22Rv1 (cell line): ENCODE measurements at regions not wholly inside any gene's neighbourhood (a gene's known extent, or its start where the extent isn't known, plus 50 kb on each side); places are given as distances from the start of the nearest gene placed in this dataset.

Experiments used
- H3K27ac ChIP-seq: fragments of 450-650 bp; 2 replicates; pipeline ENCODE4 v1.5.1; 2017
- CTCF ChIP-seq: fragments of 450-650 bp; IDR thresholded peaks from 2 replicates; pipeline ENCODE4 v1.5.1; 2017; ENCODE audit warnings: mild to moderate bottlenecking
- ZFX ChIP-seq: fragments of 450-650 bp; IDR thresholded peaks from 2 replicates; pipeline ENCODE4 v1.6.1; 2017; ENCODE audit warnings: antibody characterized with exemption, borderline replicate concordance

GRCh38 chr1:199096591-199096990, 457.8 kb downstream of the PTPRC start:
- no peak for TF ChIP-seq ZFX
- no peak for TF ChIP-seq CTCF
- no peak overlapping the region for H3K27ac ChIP-seq

GRCh38 chr1:199098468-199098867, 459.6 kb downstream of the PTPRC start:
- TF ChIP-seq CTCF (no peak), ZFX (no peak)
- H3K27ac ChIP-seq = no peak overlapping the region

GRCh38 chr1:199101139-199101538, 462.3 kb downstream of the PTPRC start:
- H3K27ac ChIP-seq = no peak overlapping the region
- no peak for TF ChIP-seq CTCF

- no peak overlapping the region for H3K27ac ChIP-seq
- no peak for TF ChIP-seq ZFX
- TF ChIP-seq CTCF = no peak
Measured at GRCh38 chr1:199101635-199102034, 462.8 kb downstream of the PTPRC start.

- no peak overlapping the region for H3K27ac ChIP-seq
- TF ChIP-seq CTCF (no peak), ZFX (no peak)
Measured at GRCh38 chr1:199102239-199102638, 463.4 kb downstream of the PTPRC start.

- TF ChIP-seq ZFX (no peak), CTCF (no peak)
Measured at GRCh38 chr1:199109160-199109559, 470.3 kb downstream of the PTPRC start.

GRCh38 chr1:199112365-199112764, 473.5 kb downstream of the PTPRC start:
- no peak for TF ChIP-seq ZFX
- TF ChIP-seq CTCF = no peak

More at GRCh38 chr1:199109160-199109559, 470.3 kb downstream of the PTPRC start:
- H3K27ac ChIP-seq = no peak overlapping the region

More at GRCh38 chr1:199112365-199112764, 473.5 kb downstream of the PTPRC start:
- H3K27ac ChIP-seq = no peak overlapping the region
